Osteoblast (primary cell): ENCODE measurements at regions not wholly inside any gene's neighbourhood (a gene's known extent, or its start where the extent isn't known, plus 50 kb on each side); places are given as distances from the start of the nearest gene placed in this dataset.

ENCODE experiments used
- DNase-seq: peaks from one replicate; pipeline ENCODE4 v3.0.0; 2011; ENCODE audit warnings: low spot score, mixed read lengths; ENCODE audit not compliant: insufficient read length; ENCODE audit errors: missing footprints
- H2AFZ ChIP-seq: 2 replicates; pipeline ENCODE4 v1.6.0; 2011; ENCODE audit warnings: mild to moderate bottlenecking, low read length
- H3K27ac ChIP-seq: 2 replicates; pipeline ENCODE4 v1.5.1; 2011; ENCODE audit warnings: mild to moderate bottlenecking, low read depth, low read length, moderate library complexity
- H3K27me3 ChIP-seq: 2 replicates; pipeline ENCODE4 v1.6.0; 2012; ENCODE audit warnings: mild to moderate bottlenecking, control low read depth, inconsistent platforms, low read length, moderate library complexity; ENCODE audit not compliant: insufficient read depth
- H3K36me3 ChIP-seq: 2 replicates; pipeline ENCODE4 v1.5.1; 2011; ENCODE audit warnings: mild to moderate bottlenecking, low read length, control low read depth, moderate library complexity; ENCODE audit not compliant: insufficient read depth
- H3K4me1 ChIP-seq: 2 replicates; pipeline ENCODE4 v1.5.1; 2011; ENCODE audit warnings: mild to moderate bottlenecking, low read length, control low read depth, moderate library complexity; ENCODE audit not compliant: insufficient read depth
- H3K4me2 ChIP-seq: 2 replicates; pipeline ENCODE4 v1.6.0; 2011; ENCODE audit warnings: mild to moderate bottlenecking, low read length; ENCODE audit not compliant: insufficient read depth
- H3K4me3 ChIP-seq: fragments of 200-600 bp; sonication (generic); 3 replicates; pipeline ENCODE4 v1.5.1; 2012; ENCODE audit warnings: mild to moderate bottlenecking, low read length, inconsistent platforms; ENCODE audit not compliant: insufficient read depth
- H3K79me2 ChIP-seq: 2 replicates; pipeline ENCODE4 v1.6.0; 2012; ENCODE audit warnings: mild to moderate bottlenecking, low read length, control low read depth, inconsistent platforms; ENCODE audit not compliant: insufficient read depth
- H3K9me3 ChIP-seq: 2 replicates; pipeline ENCODE4 v1.5.1; 2011; ENCODE audit warnings: low read depth, low read length, control low read depth
- H4K20me1 ChIP-seq: 2 replicates; pipeline ENCODE4 v1.6.0; 2012; ENCODE audit warnings: mild to moderate bottlenecking, low read length, control low read depth; ENCODE audit not compliant: insufficient read depth
- CTCF ChIP-seq: IDR thresholded peaks from 2 replicates; pipeline ENCODE4 v1.5.1; 2011; ENCODE audit warnings: mild to moderate bottlenecking, low read depth, low read length, moderate library complexity; ENCODE audit errors: extremely low read depth

GRCh38 chr1:68745451-68745850, 248.6 kb upstream of the DEPDC1 start:
- DNase-seq: no peak
- no peaks in the 10 kb centered on the region for H3K27me3 ChIP-seq
- peaks cover 2% of the 10 kb centered on the region for H3K9me3 ChIP-seq
- H3K79me2 ChIP-seq: no peaks in the 10 kb centered on the region
- no peak overlapping the region for H3K27ac ChIP-seq
- H2AFZ ChIP-seq: no peak overlapping the region
- TF ChIP-seq CTCF: no peak
- H4K20me1 ChIP-seq: no peaks in the 10 kb centered on the region
- no peak overlapping the region for H3K4me3 ChIP-seq
- H3K4me1 ChIP-seq: no peaks in the 10 kb centered on the region
- H3K36me3 ChIP-seq: no peaks in the 10 kb centered on the region
- no peak overlapping the region for H3K4me2 ChIP-seq

- H3K79me2 ChIP-seq: no peaks in the 10 kb centered on the region
- no peak overlapping the region for H3K27ac ChIP-seq
- no peaks in the 10 kb centered on the region for H3K36me3 ChIP-seq
- H3K27me3 ChIP-seq: no peaks in the 10 kb centered on the region
- no peaks in the 10 kb centered on the region for H3K9me3 ChIP-seq
- no peak overlapping the region for H3K4me3 ChIP-seq
- no peak overlapping the region for H3K4me2 ChIP-seq
- DNase-seq: no peak
- H2AFZ ChIP-seq: no peak overlapping the region
- H3K4me1 ChIP-seq: no peaks in the 10 kb centered on the region
- no peaks in the 10 kb centered on the region for H4K20me1 ChIP-seq
- TF ChIP-seq CTCF: no peak
Observed at GRCh38 chr1:68746378-68746777, 249.5 kb upstream of the DEPDC1 start.

- DNase-seq: no peak
- H3K4me3 ChIP-seq: no peak overlapping the region
- no peaks in the 10 kb centered on the region for H4K20me1 ChIP-seq
- no peak overlapping the region for H3K27ac ChIP-seq
- H3K4me1 ChIP-seq: no peaks in the 10 kb centered on the region
- H3K4me2 ChIP-seq: no peak overlapping the region
- no peak overlapping the region for H2AFZ ChIP-seq
- H3K27me3 ChIP-seq: no peaks in the 10 kb centered on the region
- H3K79me2 ChIP-seq: no peaks in the 10 kb centered on the region
- no peaks in the 10 kb centered on the region for H3K36me3 ChIP-seq
- H3K9me3 ChIP-seq: no peaks in the 10 kb centered on the region
- TF ChIP-seq CTCF: no peak
Observed at GRCh38 chr1:68751723-68752122, 254.8 kb upstream of the DEPDC1 start.

GRCh38 chr1:68758666-68759209, 261.9 kb upstream of the DEPDC1 start:
- Histone ChIP-seq H3K4me2 (no peak overlapping the region), H3K9me3 (no peaks in the 10 kb centered on the region), H3K4me1 (no peaks in the 10 kb centered on the region), H3K27ac (no peak overlapping the region), H2AFZ (no peak overlapping the region), H3K27me3 (no peaks in the 10 kb centered on the region), H3K4me3 (no peak overlapping the region), H4K20me1 (no peaks in the 10 kb centered on the region), H3K79me2 (no peaks in the 10 kb centered on the region), H3K36me3 (no peaks in the 10 kb centered on the region)
- DNase-seq: no peak
- TF ChIP-seq CTCF: no peak
